ENCODE measurements at regions not wholly inside any gene's neighbourhood (a gene's known extent, or its start where the extent isn't known, plus 50 kb on each side); places are given as distances from the start of the nearest gene placed in this dataset.
"Not testable (repeated sequence)": the region's sequence is repeated elsewhere in the genome, so short reads cannot be mapped to it uniquely, and the experiment has no call there.

DNA sequence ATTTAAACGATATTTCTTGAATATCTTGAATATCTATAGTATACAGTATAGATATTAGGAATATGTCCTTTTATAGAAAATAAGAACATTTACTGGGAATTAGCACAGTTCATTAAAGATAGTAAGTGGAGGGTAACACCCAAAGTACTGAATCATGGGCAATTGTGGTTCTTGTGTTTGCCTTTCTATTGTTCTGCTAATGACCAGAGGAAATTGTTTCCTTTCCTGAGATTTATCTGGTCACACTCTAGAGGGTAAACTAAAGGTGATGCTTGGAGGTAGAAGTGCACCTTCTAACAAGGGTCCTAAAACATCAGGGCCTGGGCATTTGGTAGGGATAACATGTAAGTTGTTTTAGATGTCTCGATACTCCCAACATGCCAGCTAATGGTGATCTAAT, 241.3 kb upstream of the SFRP2 start:
- no peak for DNase-seq

- no peak for DNase-seq
Measured at GRCh38 chr4:154029171-154029570, 240.3 kb upstream of the SFRP2 start.

DNA sequence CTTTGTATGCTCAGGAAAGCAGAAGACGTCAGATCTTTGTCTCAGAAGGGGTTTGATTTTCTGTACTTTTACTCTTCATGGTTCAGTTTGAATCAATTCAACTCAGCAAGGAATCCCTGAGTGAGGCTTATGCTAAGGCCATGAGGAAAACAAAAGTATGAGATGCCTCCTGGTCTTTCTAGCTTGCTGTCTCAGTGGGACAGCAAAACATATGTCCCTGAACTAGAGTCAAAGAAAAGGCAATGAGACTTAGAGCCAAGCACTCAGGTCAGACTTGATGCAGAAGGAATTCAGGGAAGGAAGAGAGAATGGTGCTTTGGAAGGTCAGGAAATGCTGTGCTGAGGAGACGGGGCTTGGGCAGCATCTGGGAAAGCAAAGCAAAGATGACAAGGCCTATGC, 236.2 kb upstream of the SFRP2 start:
- no peak for DNase-seq

DNA sequence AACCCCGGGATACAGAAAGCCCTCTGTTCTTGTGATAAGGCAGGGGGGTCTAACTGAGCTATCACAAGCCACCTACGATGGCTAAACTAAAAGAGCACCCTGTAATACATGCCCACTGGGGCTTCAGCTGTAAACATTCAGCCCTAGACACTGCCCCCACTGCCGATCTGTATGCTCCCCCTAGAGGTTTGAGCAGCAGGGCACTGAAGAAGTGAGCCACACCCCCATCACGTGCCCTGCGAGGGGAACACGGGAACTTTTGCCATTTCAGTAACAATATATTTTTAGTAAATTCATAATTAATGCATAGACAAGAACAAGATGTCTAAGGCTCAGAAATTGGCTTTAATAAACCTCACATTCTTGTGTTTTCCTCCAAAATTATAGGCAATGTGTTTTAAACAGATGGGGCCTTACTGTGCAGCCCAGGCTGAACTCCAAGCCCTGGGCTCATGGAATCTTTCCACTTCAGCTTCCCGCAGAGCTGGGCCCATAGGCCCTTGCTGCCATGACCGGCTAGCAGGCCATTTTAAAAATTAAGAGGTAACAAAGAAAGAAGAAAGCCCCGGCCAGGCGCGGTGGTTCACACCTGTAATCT, 235.3 kb upstream of the SFRP2 start:
- DNase-seq = no peak

GRCh38 chr4:154023671-154024070, 234.8 kb upstream of the SFRP2 start:
- DNase-seq = not testable (repeated sequence)

- DNase-seq = no peak
Measured at GRCh38 chr4:154019811-154020210, 230.9 kb upstream of the SFRP2 start.

- peak; percentile 24 for DNase-seq
Measured at GRCh38 chr4:154018659-154019058, 229.8 kb upstream of the SFRP2 start.

- no peak for DNase-seq
Measured at GRCh38 chr4:154015578-154015977, 226.7 kb upstream of the SFRP2 start.

GRCh38 chr4:154014407-154015321, 225.8 kb upstream of the SFRP2 start:
- DNase-seq = no peak

DNA sequence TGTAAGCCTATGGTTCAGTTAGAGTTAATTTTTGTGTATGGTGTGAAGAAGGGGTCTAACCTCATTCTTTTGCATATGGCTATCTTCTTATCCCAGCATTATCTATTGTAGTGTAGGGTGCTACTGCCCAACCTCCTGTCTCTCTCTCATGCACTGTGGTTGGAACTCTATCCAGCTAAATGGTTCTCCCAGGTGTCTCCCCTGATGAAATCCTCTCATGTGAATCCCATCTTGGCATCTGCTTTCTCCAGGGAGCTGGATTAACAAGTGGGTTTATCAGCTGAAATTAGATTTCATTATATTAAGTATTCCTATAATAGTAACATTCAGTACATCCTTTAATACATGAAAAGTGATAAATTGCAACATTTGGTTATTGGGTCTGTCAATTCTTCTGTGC, 224.7 kb upstream of the SFRP2 start:
- no peak for DNase-seq

- DNase-seq = no peak
Measured at GRCh38 chr4:154010371-154010770, 221.5 kb upstream of the SFRP2 start.

GRCh38 chr4:154009788-154010187, 220.9 kb upstream of the SFRP2 start:
- no peak for DNase-seq

DNA sequence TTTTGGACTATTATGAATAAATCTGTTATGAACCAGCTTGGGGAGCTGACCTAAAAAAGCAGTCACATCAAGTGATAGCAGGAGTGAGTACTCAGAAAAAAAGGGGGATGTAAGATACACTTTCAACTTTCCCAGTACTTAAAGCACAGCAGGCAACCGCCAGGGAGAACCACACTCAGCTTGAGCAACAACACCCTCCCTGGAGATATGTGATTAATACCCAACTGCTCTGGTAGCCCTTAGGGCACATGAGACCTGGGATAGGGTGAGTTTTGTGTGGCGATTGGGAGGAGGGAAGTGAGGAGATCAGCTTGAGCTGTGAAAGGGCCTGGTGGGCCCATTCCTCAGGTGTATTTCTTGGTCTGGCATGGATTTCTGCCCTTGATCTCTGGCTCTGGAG, 220.3 kb upstream of the SFRP2 start:
- no peak for DNase-seq

GRCh38 chr4:154005171-154005520, 216.3 kb upstream of the SFRP2 start:
- no peak for DNase-seq

DNA sequence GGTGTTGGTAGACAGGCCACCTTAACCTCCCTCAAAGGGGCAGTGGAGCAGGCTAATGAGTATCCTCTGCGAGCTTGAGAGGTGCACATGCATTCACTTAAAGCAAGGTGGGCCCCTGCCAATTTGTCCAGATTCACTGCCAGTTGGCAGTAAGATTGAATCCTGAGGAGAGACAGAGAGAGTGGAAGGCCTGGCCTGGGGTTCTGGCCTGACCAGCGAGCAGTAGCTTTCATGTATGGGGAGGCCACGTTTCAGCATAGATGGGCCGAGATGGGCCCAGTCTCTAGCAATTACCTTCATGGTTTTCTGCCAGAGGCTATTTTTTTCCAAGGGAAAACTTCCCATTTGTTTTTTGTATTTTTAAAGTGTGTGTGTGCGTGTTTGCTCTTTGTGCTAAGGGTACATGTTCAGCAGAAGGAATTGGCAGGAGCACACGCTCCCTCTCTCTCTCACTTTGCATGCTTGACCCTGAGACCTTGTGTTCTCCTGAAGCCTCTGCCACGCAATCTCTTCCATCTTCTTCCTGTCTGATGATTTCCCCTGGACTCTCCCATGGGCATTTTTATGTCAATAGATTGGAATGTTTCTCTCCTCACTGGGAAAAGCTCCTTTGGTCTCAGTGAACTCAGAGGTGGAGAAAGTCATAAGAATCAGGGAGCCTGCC, 215.8 kb upstream of the SFRP2 start:
- no peak for DNase-seq

DNA sequence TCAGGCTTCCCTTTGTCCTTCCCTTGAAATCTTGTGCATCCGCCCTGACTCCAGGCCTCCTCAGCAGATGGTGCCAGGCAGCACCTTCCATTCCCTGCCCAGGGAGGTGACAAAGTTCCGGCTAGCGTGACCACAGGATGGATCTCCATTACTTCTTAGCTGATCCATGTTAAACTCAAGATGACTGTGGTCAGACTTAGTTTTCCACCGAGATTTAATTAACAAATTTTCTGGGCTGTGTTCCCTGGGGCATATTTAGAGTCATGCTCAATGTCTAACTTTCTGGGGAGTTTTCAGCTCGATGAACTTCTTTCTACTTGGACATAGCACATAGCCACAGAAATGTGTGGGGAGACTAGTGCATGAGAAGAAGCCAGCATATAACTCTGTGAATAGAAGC, 215.1 kb upstream of the SFRP2 start:
- DNase-seq = no peak

DNA sequence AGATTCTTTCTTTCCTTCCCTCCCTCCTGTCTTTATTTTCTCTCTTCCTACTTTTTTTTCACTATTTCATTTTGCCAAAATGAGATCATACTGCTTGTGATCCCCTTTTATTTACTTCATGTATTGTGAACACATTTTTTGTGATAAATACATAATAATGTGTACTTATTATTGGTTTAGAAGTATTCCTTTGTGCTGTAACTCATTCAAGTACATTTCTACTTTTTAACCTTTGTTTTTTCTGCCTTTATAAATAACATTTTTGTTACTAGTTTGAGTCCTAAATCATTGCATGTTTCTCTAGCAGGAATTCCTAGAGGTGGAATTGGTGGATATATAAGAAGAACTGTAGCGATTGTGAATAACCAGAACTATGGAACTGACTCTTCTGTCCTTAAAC, 214.5 kb upstream of the SFRP2 start:
- DNase-seq = no peak

- no peak for DNase-seq
Measured at GRCh38 chr4:154001193-154001592, 212.3 kb upstream of the SFRP2 start.

GRCh38 chr4:153997516-153997915, 208.6 kb upstream of the SFRP2 start:
- no peak for DNase-seq

DNA sequence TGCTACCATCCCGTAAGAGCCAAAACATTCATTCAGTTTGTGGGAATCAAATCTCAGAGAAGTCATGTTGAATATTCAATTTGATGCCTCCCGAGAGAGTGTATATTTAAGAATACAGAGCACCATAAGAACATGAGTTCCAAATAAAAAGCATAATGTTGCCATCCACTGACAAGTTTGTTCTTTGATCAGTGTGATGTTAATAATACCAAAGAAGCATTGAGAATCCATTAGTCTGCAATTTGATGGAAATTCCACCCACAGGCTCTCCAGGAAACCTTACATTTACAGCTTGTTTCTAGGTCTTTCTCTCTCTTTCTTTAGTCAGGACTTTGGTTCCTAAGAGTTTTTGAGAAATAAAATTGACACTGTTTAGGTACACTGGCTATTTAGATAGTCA, 200.6 kb upstream of the SFRP2 start:
- no peak for DNase-seq

GRCh38 chr4:153988492-153989363, 199.8 kb upstream of the SFRP2 start:
- no peak for DNase-seq

- no peak for DNase-seq
Measured at GRCh38 chr4:153987291-153987690, 198.4 kb upstream of the SFRP2 start.

DNA sequence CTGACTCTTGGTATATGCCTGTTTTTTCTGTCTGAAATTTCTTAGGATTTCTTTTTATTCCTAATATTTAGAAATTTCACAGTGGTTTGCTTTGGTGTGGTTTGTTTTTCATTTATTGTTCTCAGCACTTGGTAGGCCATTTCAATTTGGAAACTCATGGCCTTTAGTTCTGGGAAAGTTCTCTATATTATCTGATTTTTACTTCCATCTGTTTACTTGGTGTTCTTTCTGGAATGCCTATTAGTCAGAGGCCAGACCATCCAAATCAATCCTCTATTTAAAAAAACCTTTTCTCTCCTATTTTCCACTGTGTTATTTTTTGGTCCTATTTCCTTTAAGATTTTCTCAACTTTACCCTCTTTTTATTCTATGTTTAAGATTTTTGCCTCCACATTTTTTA, 188.1 kb upstream of the SFRP2 start:
- no peak for DNase-seq
